NCI-H524 treated with DMSO at 0.1 percent for 48 hours (cell line): ENCODE measurements at regions not wholly inside any gene's neighbourhood (a gene's known extent, or its start where the extent isn't known, plus 50 kb on each side); places are given as distances from the start of the nearest gene placed in this dataset.
"Not testable (repeated sequence)": the region's sequence is repeated elsewhere in the genome, so short reads cannot be mapped to it uniquely, and the experiment has no call there.

Experiments
- DNase-seq: peaks from one replicate; lab custom pipeline; 2025; lab: John Stamatoyannopoulos, UW

GRCh38 chr5:36782612-36783011 is 94.0 kb upstream of the NIPBL start:
- DNase-seq, result not testable (repeated sequence)

GRCh38 chr5:36786448-36787012 is 90.0 kb upstream of the NIPBL start:
- no peak for DNase-seq

- no peak for DNase-seq
Measured at GRCh38 chr5:36787365-36788093, 89.0 kb upstream of the NIPBL start.

GRCh38 chr5:36790847-36791246 is 85.7 kb upstream of the NIPBL start:
- no peak for DNase-seq

- no peak for DNase-seq
Measured at GRCh38 chr5:36792560-36793180, 83.9 kb upstream of the NIPBL start.

- no peak for DNase-seq
Measured at GRCh38 chr5:36795366-36795765, 81.2 kb upstream of the NIPBL start.

GRCh38 chr5:36796155-36796554 is 80.4 kb upstream of the NIPBL start:
- no peak for DNase-seq

- DNase-seq, result no peak
Measured at GRCh38 chr5:36801523-36801922, 75.0 kb upstream of the NIPBL start.

- no peak for DNase-seq
Measured at GRCh38 chr5:36802187-36802586, 74.4 kb upstream of the NIPBL start.

- not testable (repeated sequence) for DNase-seq
Measured at GRCh38 chr5:36813249-36813648, 63.3 kb upstream of the NIPBL start.

GRCh38 chr5:36815871-36816270 is 60.7 kb upstream of the NIPBL start:
- DNase-seq, result no peak

- peak; percentile 43 for DNase-seq
Measured at GRCh38 chr5:36820900-36821299, 55.7 kb upstream of the NIPBL start.

GRCh38 chr5:36826694-36827093 is 49.9 kb upstream of the NIPBL start:
- no peak for DNase-seq
